Natural killer cell (primary cell): ENCODE measurements at regions not wholly inside any gene's neighbourhood (a gene's known extent, or its start where the extent isn't known, plus 50 kb on each side); places are given as distances from the start of the nearest gene placed in this dataset.

ENCODE experiments used
- ATAC-seq, 3 donors: fragments of 150-1000 bp in 2 of 3; fragments of 200-7000 bp in 1 of 3; cut with Tn5 transposase; 1 replicate in 1 of 3; 2 replicates in 2 of 3; pipeline ENCODE4 v1.10.0; 2021; ENCODE audit warnings: mild to moderate bottlenecking in 2 of 3, moderate library complexity in 2 of 3
- DNase-seq, 2 donors: peaks; one replicate each; pipeline versions ENCODE4 v3.0.0 to v3.0.0-alpha.2; 2013 to 2021; ENCODE audit warnings: mixed read lengths in 1 of 2
- H3K27ac ChIP-seq: one replicate; pipeline ENCODE4 v1.5.1; 2013; ENCODE audit warnings: mild to moderate bottlenecking, low read length
- H3K27me3 ChIP-seq: one replicate; pipeline ENCODE4 v1.6.1; 2013; ENCODE audit warnings: low read length; ENCODE audit not compliant: control insufficient read depth, insufficient read depth
- H3K36me3 ChIP-seq: one replicate; pipeline ENCODE4 v1.6.1; 2013; ENCODE audit warnings: low read length; ENCODE audit not compliant: control insufficient read depth, insufficient read depth
- H3K4me1 ChIP-seq: one replicate; pipeline ENCODE4 v1.6.1; 2013; ENCODE audit warnings: low read length; ENCODE audit not compliant: control insufficient read depth, insufficient read depth
- H3K4me3 ChIP-seq: one replicate; pipeline ENCODE4 v1.5.1; 2013; ENCODE audit warnings: low read length
- H3K9me3 ChIP-seq: one replicate; pipeline ENCODE4 v1.6.1; 2013; ENCODE audit warnings: low read length; ENCODE audit not compliant: control insufficient read depth, insufficient read depth
- H3K27ac Mint-ChIP-seq, 2 donors: one replicate each; pipeline ENCODE4 v1.8.0; 2022; ENCODE audit warnings: mild to moderate bottlenecking in 2 of 2, mixed read lengths in 2 of 2, moderate library complexity in 1 of 2
- H3K27me3 Mint-ChIP-seq, 2 donors: one replicate each; pipeline ENCODE4 v1.8.0; 2022; ENCODE audit warnings: low read depth in 2 of 2, mixed read lengths in 2 of 2
- H3K36me3 Mint-ChIP-seq: one replicate; pipeline ENCODE4 v1.8.0; 2022; ENCODE audit warnings: mixed read lengths
- H3K4me1 Mint-ChIP-seq, 2 donors: one replicate each; pipeline ENCODE4 v1.8.0; 2022; ENCODE audit warnings: mixed read lengths in 2 of 2
- H3K4me3 Mint-ChIP-seq: one replicate; pipeline ENCODE4 v1.8.0; 2022; ENCODE audit warnings: mild to moderate bottlenecking, moderate library complexity, mixed read lengths
- H3K9me3 Mint-ChIP-seq, 2 donors: one replicate each; pipeline ENCODE4 v1.8.0; 2022; ENCODE audit warnings: mixed read lengths in 2 of 2
- WGBS: methylation state at CpG from one replicate; pipeline ENCODE4 v1.1.7; 2013; ENCODE audit warnings: missing lambda C conversion rate; ENCODE audit not compliant: insufficient coverage; 5-methylcytosine and 5-hydroxymethylcytosine counted together
- intact Hi-C: fragments of 100-400 bp; cut with micrococcal nuclease; formaldehyde crosslinking; loops from one replicate; pipeline ENCODE4 v1.14.2; 2022
- TF ChIP-seq, protein P1 (sequence below): fragments of 200-600 bp; IDR thresholded peaks from one replicate; pipeline ENCODE4 v1.8.0; 2022; ENCODE audit warnings: antibody characterized with exemption

DNA sequence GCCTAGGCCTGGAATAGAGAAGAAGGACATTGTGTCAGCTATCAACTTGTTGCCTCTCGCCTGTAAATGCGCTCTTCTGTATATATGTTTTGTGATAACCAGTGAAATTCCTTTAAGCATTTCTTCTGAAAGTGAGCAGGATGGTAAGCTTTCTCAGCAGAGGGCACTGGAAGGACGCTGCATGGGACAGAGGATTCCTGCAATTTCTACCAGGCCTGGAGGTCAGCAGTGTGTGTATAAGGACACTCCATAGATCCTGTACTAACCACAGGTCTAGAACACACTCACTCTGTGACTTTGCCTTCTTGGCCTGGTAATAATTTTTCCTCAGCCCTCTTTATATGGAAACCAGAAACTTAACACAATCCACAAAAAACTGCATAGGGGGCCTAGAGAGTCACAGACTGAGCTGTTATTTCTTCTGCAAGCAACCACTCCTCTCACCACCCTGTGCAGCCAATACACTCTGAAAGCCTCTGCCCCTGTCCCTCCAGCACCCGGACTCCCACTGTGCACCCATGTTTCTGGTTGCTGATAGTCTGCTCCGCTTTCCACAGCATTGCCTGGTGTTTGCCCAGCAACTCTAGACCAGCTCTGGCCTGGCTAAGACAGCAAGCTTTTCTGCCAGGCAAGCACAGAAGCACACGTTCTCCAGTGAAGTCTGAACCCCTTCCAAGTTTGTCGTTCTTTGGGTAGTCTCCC, 94.0 kb upstream of the RMST start:
- Histone ChIP-seq H3K27ac (no peak overlapping the region), H3K4me1 (no peaks in the 10 kb centered on the region), H3K36me3 (no peaks in the 10 kb centered on the region), H3K4me3 (no peak overlapping the region), H3K27me3 (no peaks in the 10 kb centered on the region), H3K9me3 (no peaks in the 10 kb centered on the region)
- DNase-seq (no peak), ATAC-seq (no peak)
- H3K27ac Mint-ChIP-seq = no peak overlapping the region
- no peaks in the 10 kb centered on the region for H3K9me3 Mint-ChIP-seq
- no peak overlapping the region for H3K4me3 Mint-ChIP-seq
- intact Hi-C loops = no loop called here
- peaks cover 0 to 3% of the 10 kb centered on the region in 2 donors for H3K27me3 Mint-ChIP-seq
- no peaks in the 10 kb centered on the region for H3K36me3 Mint-ChIP-seq
- TF ChIP-seq, protein P1, sequence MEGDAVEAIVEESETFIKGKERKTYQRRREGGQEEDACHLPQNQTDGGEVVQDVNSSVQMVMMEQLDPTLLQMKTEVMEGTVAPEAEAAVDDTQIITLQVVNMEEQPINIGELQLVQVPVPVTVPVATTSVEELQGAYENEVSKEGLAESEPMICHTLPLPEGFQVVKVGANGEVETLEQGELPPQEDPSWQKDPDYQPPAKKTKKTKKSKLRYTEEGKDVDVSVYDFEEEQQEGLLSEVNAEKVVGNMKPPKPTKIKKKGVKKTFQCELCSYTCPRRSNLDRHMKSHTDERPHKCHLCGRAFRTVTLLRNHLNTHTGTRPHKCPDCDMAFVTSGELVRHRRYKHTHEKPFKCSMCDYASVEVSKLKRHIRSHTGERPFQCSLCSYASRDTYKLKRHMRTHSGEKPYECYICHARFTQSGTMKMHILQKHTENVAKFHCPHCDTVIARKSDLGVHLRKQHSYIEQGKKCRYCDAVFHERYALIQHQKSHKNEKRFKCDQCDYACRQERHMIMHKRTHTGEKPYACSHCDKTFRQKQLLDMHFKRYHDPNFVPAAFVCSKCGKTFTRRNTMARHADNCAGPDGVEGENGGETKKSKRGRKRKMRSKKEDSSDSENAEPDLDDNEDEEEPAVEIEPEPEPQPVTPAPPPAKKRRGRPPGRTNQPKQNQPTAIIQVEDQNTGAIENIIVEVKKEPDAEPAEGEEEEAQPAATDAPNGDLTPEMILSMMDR = no peak
- WGBS = 82% methylated on average over 6 of the region's 7 CpGs
- no peaks in the 10 kb centered on the region for H3K4me1 Mint-ChIP-seq

DNA sequence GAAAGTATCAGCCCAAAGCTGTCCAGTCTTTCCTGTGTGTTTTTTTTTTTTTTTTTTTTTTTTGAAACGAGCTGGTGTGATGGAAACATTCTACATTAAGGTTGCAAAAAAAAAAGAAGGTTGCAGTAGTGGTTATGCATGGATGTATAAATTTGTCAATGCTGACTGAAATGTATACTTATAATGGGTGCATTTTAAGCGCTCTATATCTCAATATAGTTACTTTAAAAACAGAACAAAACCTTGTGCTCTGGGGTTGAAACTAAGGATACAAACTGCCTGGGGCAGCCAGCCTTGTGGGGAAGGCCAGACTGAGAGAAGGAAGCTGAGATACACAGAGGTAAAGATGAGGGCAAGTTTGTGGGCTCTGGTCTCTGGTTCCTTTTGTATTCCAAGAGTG, 87.3 kb upstream of the RMST start:
- Histone ChIP-seq H3K27me3 (no peaks in the 10 kb centered on the region), H3K4me3 (no peak overlapping the region), H3K4me1 (no peaks in the 10 kb centered on the region), H3K27ac (no peak overlapping the region), H3K36me3 (no peaks in the 10 kb centered on the region), H3K9me3 (no peaks in the 10 kb centered on the region)
- WGBS = no CpG with 5 or more reads among the region's 2 CpGs
- no peak overlapping the region for H3K27ac Mint-ChIP-seq
- TF ChIP-seq, protein P1 = no peak
- no peak overlapping the region for H3K4me3 Mint-ChIP-seq
- DNase-seq = no peak
- H3K9me3 Mint-ChIP-seq = no peaks in the 10 kb centered on the region
- H3K36me3 Mint-ChIP-seq = no peaks in the 10 kb centered on the region
- intact Hi-C loops = no loop called here
- H3K4me1 Mint-ChIP-seq = no peaks in the 10 kb centered on the region
- H3K27me3 Mint-ChIP-seq = no peaks in the 10 kb centered on the region
- no peak for ATAC-seq

DNA sequence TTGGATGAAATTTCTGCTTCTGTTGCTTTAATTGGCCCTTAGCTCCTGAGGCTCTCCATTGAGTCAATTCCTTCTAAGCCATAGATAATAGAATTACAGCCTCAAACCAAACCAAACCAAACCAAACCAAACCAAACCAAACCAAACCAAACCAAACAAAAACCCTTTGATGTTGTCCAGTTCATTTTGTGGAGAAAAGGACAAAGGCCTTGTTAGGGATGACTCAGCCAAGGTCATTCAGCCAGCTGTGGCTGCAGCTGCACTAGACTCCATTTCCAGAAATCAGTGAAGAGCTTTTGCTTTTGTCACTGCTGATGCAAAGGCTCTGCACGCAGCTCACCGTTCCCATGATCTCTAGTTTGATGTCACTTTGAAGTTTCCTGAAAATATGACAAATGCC, 82.2 kb upstream of the RMST start:
- TF ChIP-seq, protein P1 = no peak
- H3K27me3 Mint-ChIP-seq = no peaks in the 10 kb centered on the region
- H3K4me3 Mint-ChIP-seq = no peak overlapping the region
- ATAC-seq (no peak), DNase-seq (no peak)
- no peak overlapping the region for H3K27ac ChIP-seq
- H3K9me3 ChIP-seq = no peaks in the 10 kb centered on the region
- intact Hi-C loops = no loop called here
- no peaks in the 10 kb centered on the region for H3K27me3 ChIP-seq
- no peaks in the 10 kb centered on the region for H3K9me3 Mint-ChIP-seq
- 87% methylated on average over 2 of the region's 2 CpGs for WGBS
- no peaks in the 10 kb centered on the region for H3K36me3 Mint-ChIP-seq
- H3K4me1 Mint-ChIP-seq = no peaks in the 10 kb centered on the region
- no peak overlapping the region for H3K27ac Mint-ChIP-seq
- H3K4me1 ChIP-seq = no peaks in the 10 kb centered on the region
- no peak overlapping the region for H3K4me3 ChIP-seq
- H3K36me3 ChIP-seq = no peaks in the 10 kb centered on the region

DNA sequence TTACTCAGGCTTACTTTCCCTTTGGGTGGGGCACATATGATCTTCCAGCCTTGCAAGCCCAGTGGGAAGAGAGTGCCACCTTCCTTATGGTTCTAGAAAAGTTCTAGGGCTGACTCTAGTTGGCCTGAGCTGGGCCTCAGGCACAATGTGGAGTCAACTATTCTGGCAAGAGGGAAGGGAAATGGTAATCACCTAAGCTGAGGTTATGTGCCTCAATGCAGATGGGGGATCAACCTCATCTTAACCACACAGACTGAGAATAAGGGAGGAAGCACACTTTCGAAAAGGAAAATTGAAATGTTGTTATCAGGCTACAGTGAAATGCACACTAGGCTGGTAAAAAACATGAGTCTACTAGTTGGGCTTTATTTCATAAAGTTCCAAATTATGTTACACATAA, 77.5 kb upstream of the RMST start:
- intact Hi-C loops = no loop called here
- Mint-ChIP-seq H3K27me3 (no peaks in the 10 kb centered on the region), H3K9me3 (peaks cover 0 to 2% of the 10 kb centered on the region in 2 donors), H3K36me3 (no peaks in the 10 kb centered on the region), H3K4me3 (no peak overlapping the region), H3K27ac (no peak overlapping the region), H3K4me1 (no peaks in the 10 kb centered on the region)
- no peak overlapping the region for H3K4me3 ChIP-seq
- no peak overlapping the region for H3K27ac ChIP-seq
- H3K4me1 ChIP-seq = no peaks in the 10 kb centered on the region
- no peaks in the 10 kb centered on the region for H3K9me3 ChIP-seq
- TF ChIP-seq, protein P1 = no peak
- no peak for DNase-seq
- no peak for ATAC-seq
- H3K27me3 ChIP-seq = no peaks in the 10 kb centered on the region
- no peaks in the 10 kb centered on the region for H3K36me3 ChIP-seq
- no CpG with 5 or more reads among the region's 1 CpG for WGBS
